Panc1 (cell line): ENCODE measurements at regions not wholly inside any gene's neighbourhood (a gene's known extent, or its start where the extent isn't known, plus 50 kb on each side); places are given as distances from the start of the nearest gene placed in this dataset.

Experiments used
- ATAC-seq: fragments of 200-7000 bp; cut with Tn5 transposase; 2 replicates; pipeline ENCODE4 v1.9.1; 2020; ENCODE audit warnings: mild to moderate bottlenecking, moderate library complexity
- BruUV-seq: library from RNA; stranded (reverse); fragments of 400-500 nt; replicated peaks from 2 replicates; lab custom pipeline; 2021; lab: Mats Ljungman, UMichigan
- CTCF ChIA-PET: fragments of 300-600 bp; sonication (Branson Sonifier 250); formaldehyde crosslinking; loops from one replicate; lab custom pipeline; 2022; ENCODE audit warnings: antibody characterized with exemption; lab: Charles Lee
- POLR2A ChIA-PET: fragments of 300-600 bp; sonication (Branson Sonifier 250); formaldehyde crosslinking; loops from one replicate; lab custom pipeline; 2022; ENCODE audit warnings: antibody characterized with exemption; lab: Charles Lee
- DNase-seq: peaks from one replicate; pipeline ENCODE4 v3.0.0-alpha.2; 2010; ENCODE audit warnings: low read depth, low spot score
- H3K27ac ChIP-seq: 2 replicates; pipeline ENCODE4 v1.5.1; 2011; ENCODE audit warnings: mild to moderate bottlenecking, low read length, inconsistent platforms
- H3K27me3 ChIP-seq: fragments of 200-500 bp; sonication (Bioruptor generic); 2 replicates; pipeline ENCODE4 v1.6.0; 2014; ENCODE audit warnings: low read length, inconsistent platforms; ENCODE audit not compliant: control insufficient read depth, insufficient read depth
- H3K36me3 ChIP-seq: fragments of 200-500 bp; sonication (Bioruptor generic); 2 replicates; pipeline ENCODE4 v1.5.1; 2014; ENCODE audit warnings: inconsistent platforms, mild to moderate bottlenecking, low read length, moderate library complexity; ENCODE audit not compliant: control insufficient read depth, insufficient read depth
- H3K4me1 ChIP-seq: 2 replicates; pipeline ENCODE4 v1.5.1; 2011; ENCODE audit warnings: inconsistent platforms, mild to moderate bottlenecking, low read length, moderate library complexity; ENCODE audit not compliant: control insufficient read depth, insufficient read depth
- H3K4me3 ChIP-seq, 2 experiments: 2 replicates each; pipeline ENCODE4 v1.5.1; 2011 to 2012; ENCODE audit warnings: low read depth in 2 of 2, low read length in 2 of 2, mild to moderate bottlenecking in 2 of 2, inconsistent platforms in 1 of 2, moderate library complexity in 1 of 2
- H3K9me3 ChIP-seq: fragments of 200-500 bp; sonication (Bioruptor generic); 2 replicates; pipeline ENCODE4 v1.5.1; 2014; ENCODE audit warnings: low read depth, mild to moderate bottlenecking, inconsistent platforms, low read length, moderate library complexity; ENCODE audit not compliant: control insufficient read depth, insufficient read depth
- POLR2AphosphoS5 ChIP-seq: IDR thresholded peaks from 2 replicates; pipeline ENCODE4 v1.6.1; 2012; ENCODE audit warnings: mild to moderate bottlenecking, low read depth, low read length, moderate library complexity
- SIN3A ChIP-seq: IDR thresholded peaks from 2 replicates; pipeline ENCODE4 v1.6.1; 2012; ENCODE audit warnings: low read depth, mild to moderate bottlenecking, low read length, moderate library complexity, borderline replicate concordance; ENCODE audit not compliant: insufficient read depth
- TCF7L2 ChIP-seq: IDR thresholded peaks from 2 replicates; pipeline ENCODE4 v1.6.1; 2011; ENCODE audit warnings: mild to moderate bottlenecking, low read depth, low read length, inconsistent platforms
- in situ Hi-C: cut with HindIII; loops from 2 replicates; pipeline ENCODE4 v1.10.0; 2016; ENCODE audit warnings: low sequenced_read_pairs, low pct_unique_long_range_greater_than_20kb
- intact Hi-C: fragments of 100-400 bp; cut with micrococcal nuclease; formaldehyde crosslinking; loops from one replicate; pipeline ENCODE4 v1.10.0; 2022; ENCODE audit not compliant: unreplicated experiment
- TF ChIP-seq, protein P1 (sequence below): fragments of 450-650 bp; IDR thresholded peaks from 2 replicates; pipeline ENCODE4 v1.5.1; 2017; ENCODE audit warnings: mild to moderate bottlenecking
- TF ChIP-seq, protein P2 (sequence below), 2 experiments: IDR thresholded peaks; 2 replicates each; pipeline ENCODE4 v1.6.1; 2011 to 2012; ENCODE audit warnings: low read depth in 2 of 2, control low read depth in 1 of 2, low read length in 1 of 2, mild to moderate bottlenecking in 1 of 2, moderate library complexity in 1 of 2; ENCODE audit not compliant: insufficient read depth in 1 of 2

GRCh38 chr4:11543706-11544105, 115.0 kb upstream of the HS3ST1 start:
- intact Hi-C loops (no loop called here), in situ Hi-C loops (no loop called here)
- no peaks in the 10 kb centered on the region for H3K4me1 ChIP-seq
- H3K36me3 ChIP-seq: no peaks in the 10 kb centered on the region
- ChIA-PET CTCF (no interaction called here), POLR2A (no interaction called here)
- no peaks in the 10 kb centered on the region for H3K9me3 ChIP-seq
- ATAC-seq: 0 out of 2 replicates have a peak, but pooled peaks have one; percentile 60
- no peak overlapping the region for H3K27ac ChIP-seq
- BruUV-seq: no TSS peak
- DNase-seq: no peak
- H3K27me3 ChIP-seq: no peaks in the 10 kb centered on the region
- no peak overlapping the region for H3K4me3 ChIP-seq
- TF ChIP-seq TCF7L2 (no peak), POLR2AphosphoS5 (no peak), SIN3A (no peak)
- TF ChIP-seq, protein P1, sequence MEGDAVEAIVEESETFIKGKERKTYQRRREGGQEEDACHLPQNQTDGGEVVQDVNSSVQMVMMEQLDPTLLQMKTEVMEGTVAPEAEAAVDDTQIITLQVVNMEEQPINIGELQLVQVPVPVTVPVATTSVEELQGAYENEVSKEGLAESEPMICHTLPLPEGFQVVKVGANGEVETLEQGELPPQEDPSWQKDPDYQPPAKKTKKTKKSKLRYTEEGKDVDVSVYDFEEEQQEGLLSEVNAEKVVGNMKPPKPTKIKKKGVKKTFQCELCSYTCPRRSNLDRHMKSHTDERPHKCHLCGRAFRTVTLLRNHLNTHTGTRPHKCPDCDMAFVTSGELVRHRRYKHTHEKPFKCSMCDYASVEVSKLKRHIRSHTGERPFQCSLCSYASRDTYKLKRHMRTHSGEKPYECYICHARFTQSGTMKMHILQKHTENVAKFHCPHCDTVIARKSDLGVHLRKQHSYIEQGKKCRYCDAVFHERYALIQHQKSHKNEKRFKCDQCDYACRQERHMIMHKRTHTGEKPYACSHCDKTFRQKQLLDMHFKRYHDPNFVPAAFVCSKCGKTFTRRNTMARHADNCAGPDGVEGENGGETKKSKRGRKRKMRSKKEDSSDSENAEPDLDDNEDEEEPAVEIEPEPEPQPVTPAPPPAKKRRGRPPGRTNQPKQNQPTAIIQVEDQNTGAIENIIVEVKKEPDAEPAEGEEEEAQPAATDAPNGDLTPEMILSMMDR: no peak
- TF ChIP-seq, protein P2, sequence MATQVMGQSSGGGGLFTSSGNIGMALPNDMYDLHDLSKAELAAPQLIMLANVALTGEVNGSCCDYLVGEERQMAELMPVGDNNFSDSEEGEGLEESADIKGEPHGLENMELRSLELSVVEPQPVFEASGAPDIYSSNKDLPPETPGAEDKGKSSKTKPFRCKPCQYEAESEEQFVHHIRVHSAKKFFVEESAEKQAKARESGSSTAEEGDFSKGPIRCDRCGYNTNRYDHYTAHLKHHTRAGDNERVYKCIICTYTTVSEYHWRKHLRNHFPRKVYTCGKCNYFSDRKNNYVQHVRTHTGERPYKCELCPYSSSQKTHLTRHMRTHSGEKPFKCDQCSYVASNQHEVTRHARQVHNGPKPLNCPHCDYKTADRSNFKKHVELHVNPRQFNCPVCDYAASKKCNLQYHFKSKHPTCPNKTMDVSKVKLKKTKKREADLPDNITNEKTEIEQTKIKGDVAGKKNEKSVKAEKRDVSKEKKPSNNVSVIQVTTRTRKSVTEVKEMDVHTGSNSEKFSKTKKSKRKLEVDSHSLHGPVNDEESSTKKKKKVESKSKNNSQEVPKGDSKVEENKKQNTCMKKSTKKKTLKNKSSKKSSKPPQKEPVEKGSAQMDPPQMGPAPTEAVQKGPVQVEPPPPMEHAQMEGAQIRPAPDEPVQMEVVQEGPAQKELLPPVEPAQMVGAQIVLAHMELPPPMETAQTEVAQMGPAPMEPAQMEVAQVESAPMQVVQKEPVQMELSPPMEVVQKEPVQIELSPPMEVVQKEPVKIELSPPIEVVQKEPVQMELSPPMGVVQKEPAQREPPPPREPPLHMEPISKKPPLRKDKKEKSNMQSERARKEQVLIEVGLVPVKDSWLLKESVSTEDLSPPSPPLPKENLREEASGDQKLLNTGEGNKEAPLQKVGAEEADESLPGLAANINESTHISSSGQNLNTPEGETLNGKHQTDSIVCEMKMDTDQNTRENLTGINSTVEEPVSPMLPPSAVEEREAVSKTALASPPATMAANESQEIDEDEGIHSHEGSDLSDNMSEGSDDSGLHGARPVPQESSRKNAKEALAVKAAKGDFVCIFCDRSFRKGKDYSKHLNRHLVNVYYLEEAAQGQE (IDR thresholded peaks at IDR 0.05; ENCODE audit: insufficient read depth in 1 of 2, low read depth in 2 of 2, low read length in 1 of 2): no peak

DNA sequence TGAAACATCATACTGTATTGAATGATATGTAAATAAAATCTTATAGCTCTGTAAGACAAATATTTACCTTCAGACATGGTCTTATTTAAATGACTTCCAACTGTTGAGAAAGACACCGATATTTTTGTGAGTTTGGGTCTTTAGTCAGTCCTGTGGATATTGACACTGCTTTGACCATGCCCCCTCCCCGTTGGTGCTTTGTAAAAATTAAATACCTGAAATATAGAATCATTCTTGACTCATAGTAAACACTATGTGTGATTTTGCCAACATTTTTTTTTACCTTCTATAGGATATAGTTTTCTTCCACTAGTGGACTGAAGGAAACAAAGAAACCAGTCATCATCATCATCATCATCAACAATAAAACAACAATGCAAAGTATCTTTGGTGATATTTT, 114.3 kb upstream of the HS3ST1 start:
- Histone ChIP-seq H3K9me3 (no peaks in the 10 kb centered on the region), H3K4me1 (no peaks in the 10 kb centered on the region), H3K4me3 (no peak overlapping the region), H3K27ac (no peak overlapping the region), H3K27me3 (no peaks in the 10 kb centered on the region), H3K36me3 (no peaks in the 10 kb centered on the region)
- intact Hi-C loops (no loop called here), in situ Hi-C loops (no loop called here)
- ATAC-seq: no peak
- BruUV-seq: no TSS peak
- TF ChIP-seq TCF7L2: no peak
- TF ChIP-seq, protein P2 (IDR thresholded peaks at IDR 0.05; ENCODE audit: insufficient read depth in 1 of 2, low read depth in 2 of 2, low read length in 1 of 2): no peak
- TF ChIP-seq, protein P1: no peak
- TF ChIP-seq POLR2AphosphoS5: no peak
- no peak for TF ChIP-seq SIN3A
- no peak for DNase-seq
- POLR2A ChIA-PET: no interaction called here
- CTCF ChIA-PET: no interaction called here
